HepG2 (cell line): ENCODE measurements at regions not wholly inside any gene's neighbourhood (a gene's known extent, or its start where the extent isn't known, plus 50 kb on each side); places are given as distances from the start of the nearest gene placed in this dataset.

Experiments used
- ATAC-seq: fragments of 200-7000 bp; cut with Tn5 transposase; 3 replicates; pipeline ENCODE4 v1.9.1; 2020; ENCODE audit warnings: mild to moderate bottlenecking, moderate library complexity
- BruUV-seq: library from RNA; stranded (reverse); fragments of 400-500 nt; replicated peaks from 2 replicates; lab custom pipeline; 2021; lab: Mats Ljungman, UMichigan
- CTCF ChIA-PET: fragments of 300-600 bp; formaldehyde crosslinking; extraction: SDS; loops from one replicate; lab custom pipeline; 2021; ENCODE audit warnings: low total read pairs, inconsistent platforms, low intra/inter-chr PET ratio; lab: Yijun Ruan, JAX
- POLR2A ChIA-PET: fragments of 350-600 bp; sonication (Branson Sonifier 250); formaldehyde crosslinking; loops from one replicate; lab custom pipeline; 2020; ENCODE audit warnings: antibody characterized with exemption, inconsistent platforms; lab: Yijun Ruan, JAX
- DNase-seq: peaks from one replicate; pipeline ENCODE4 v3.0.0-alpha.2; 2015; ENCODE audit warnings: low spot score
- FAIRE-seq: peaks from 3 replicates; lab custom pipeline; 2011; peaks lifted over from hg19 to GRCh38; lab: Jason Lieb, UNC
- H2AFZ ChIP-seq: one replicate; pipeline ENCODE4 v1.6.1; 2011; ENCODE audit warnings: low read length, inconsistent platforms
- H3K27ac ChIP-seq: fragments of 300-600 bp; 3 replicates; pipeline ENCODE4 v1.8.0; 2011; ENCODE audit warnings: mixed run types, mild to moderate bottlenecking, mixed read lengths, low read length, inconsistent platforms; ENCODE audit not compliant: insufficient read depth; ENCODE audit errors: extremely low read length
- H3K27me3 ChIP-seq, 2 experiments: fragments of 200-600 bp in 1 of 2; 2 replicates in 1 of 2; 3 replicates in 1 of 2; pipeline versions ENCODE4 v1.6.0 to v1.8.0; 2011; ENCODE audit warnings: low read length in 2 of 2, mild to moderate bottlenecking in 2 of 2, moderate library complexity in 2 of 2, inconsistent platforms in 1 of 2; ENCODE audit not compliant: insufficient read depth in 2 of 2, control insufficient read depth in 1 of 2
- H3K36me3 ChIP-seq, 2 experiments: fragments of 200-600 bp in 1 of 2; replicated peaks in 1 of 2; 2 replicates in 1 of 2; 3 replicates in 1 of 2; pipeline versions ENCODE4 v1.5.1 to v1.8.0; 2011; ENCODE audit warnings: low read length in 2 of 2, inconsistent platforms in 1 of 2; ENCODE audit not compliant: insufficient read depth in 2 of 2, control insufficient read depth in 1 of 2
- H3K4me1 ChIP-seq: 2 replicates; pipeline ENCODE4 v1.5.1; 2012; ENCODE audit warnings: low read length, inconsistent platforms; ENCODE audit not compliant: insufficient read depth
- H3K4me2 ChIP-seq: 2 replicates; pipeline ENCODE4 v1.6.0; 2011; ENCODE audit warnings: low read depth, low read length, inconsistent platforms
- H3K4me3 ChIP-seq, 3 experiments: fragments of 200-600 bp in 1 of 3; sonication (generic), shearing (Covaris generic) in 1 of 3; replicated peaks in 1 of 3; 2 replicates each; pipeline ENCODE4 v1.5.1; 2011 to 2016; ENCODE audit warnings: low read length in 3 of 3, inconsistent platforms in 2 of 3, low read depth in 2 of 3, mild to moderate bottlenecking in 2 of 3, control low read depth in 1 of 3, mixed read lengths in 1 of 3; ENCODE audit not compliant: insufficient read depth in 1 of 3
- H3K79me2 ChIP-seq: one replicate; pipeline ENCODE4 v1.6.1; 2011; ENCODE audit warnings: low read length, inconsistent platforms; ENCODE audit not compliant: insufficient read depth
- H3K9ac ChIP-seq: 2 replicates; pipeline ENCODE4 v1.6.0; 2011; ENCODE audit warnings: mild to moderate bottlenecking, low read depth, low read length, inconsistent platforms; ENCODE audit not compliant: insufficient read depth
- H3K9me3 ChIP-seq: 2 replicates; pipeline ENCODE4 v1.5.1; 2012; ENCODE audit warnings: mild to moderate bottlenecking, low read length
- H4K20me1 ChIP-seq: 2 replicates; pipeline ENCODE4 v1.6.0; 2011; ENCODE audit warnings: inconsistent platforms, mild to moderate bottlenecking, low read length, moderate library complexity; ENCODE audit not compliant: insufficient read depth
- NPAS2 ChIP-seq: sonication (generic); formaldehyde crosslinking; IDR thresholded peaks from 2 replicates; pipeline ENCODE4 v1.8.0; 2022; ENCODE audit warnings: mild to moderate bottlenecking, missing genetic modification reagents, borderline replicate concordance
- RAD21 ChIP-seq: fragments of 450-650 bp; formaldehyde crosslinking; IDR thresholded peaks from 2 replicates; pipeline ENCODE4 v1.5.0; 2020; ENCODE audit warnings: mild to moderate bottlenecking
- SETDB1 ChIP-seq: sonication (generic); formaldehyde crosslinking; IDR thresholded peaks from 2 replicates; pipeline ENCODE4 v1.5.1; 2020; ENCODE audit warnings: missing genetic modification reagents, mild to moderate bottlenecking, borderline replicate concordance
- ZFP90 ChIP-seq: sonication (generic); formaldehyde crosslinking; IDR thresholded peaks from 2 replicates; pipeline ENCODE4 v1.8.0; 2022; ENCODE audit warnings: missing genetic modification reagents, mild to moderate bottlenecking, inconsistent platforms, borderline replicate concordance
- WGBS: methylation state at CpG from one replicate; pipeline ENCODE4 v1.1.6; 2017; ENCODE audit warnings: low lambda C conversion rate; 5-methylcytosine and 5-hydroxymethylcytosine counted together
- in situ Hi-C: cut with HindIII; loops from 2 replicates; pipeline ENCODE4 v1.10.0; 2017; ENCODE audit warnings: low pct_unique_long_range_greater_than_20kb; ENCODE audit not compliant: extremely low pct_ligation_motif_present
- intact Hi-C: fragments of 100-400 bp; cut with micrococcal nuclease; formaldehyde crosslinking; loops from one replicate; pipeline ENCODE4 v1.10.0; 2022; ENCODE audit not compliant: unreplicated experiment
- TF ChIP-seq, protein P1 (sequence below): sonication (generic); formaldehyde crosslinking; IDR thresholded peaks from 2 replicates; pipeline ENCODE4 v1.8.0; 2022; ENCODE audit warnings: mild to moderate bottlenecking, missing genetic modification reagents, moderate library complexity
- TF ChIP-seq, protein P2 (sequence below): sonication (generic); formaldehyde crosslinking; IDR thresholded peaks from 2 replicates; pipeline ENCODE4 v1.4.0; 2020; ENCODE audit warnings: missing genetic modification reagents

DNA sequence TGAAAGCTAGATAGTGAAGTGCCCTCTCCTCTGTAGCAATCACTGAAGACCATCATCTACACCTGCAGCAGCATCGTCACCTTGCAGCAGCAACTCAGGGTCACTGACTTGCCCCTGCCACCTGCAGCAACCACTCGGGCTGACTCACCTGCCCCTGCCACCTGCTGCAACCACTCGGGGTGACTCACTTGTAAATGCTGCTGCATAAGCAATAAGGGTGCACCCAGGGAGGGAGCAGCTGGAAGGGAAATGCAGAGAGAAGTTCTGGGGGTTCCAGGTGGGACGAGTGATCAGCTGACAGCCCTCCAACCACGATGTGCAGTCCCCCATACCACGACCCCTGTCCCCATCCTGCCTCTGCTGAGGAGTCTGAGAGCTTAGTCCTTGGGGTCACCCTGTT, 357.1 kb upstream of the SFSWAP start:
- Histone ChIP-seq H3K4me1 (no peaks in the 10 kb centered on the region), H3K4me3 (no peak overlapping the region), H2AFZ (no peak overlapping the region), H3K79me2 (no peaks in the 10 kb centered on the region), H3K27ac (no peak overlapping the region), H3K9ac (no peak overlapping the region), H3K4me2 (no peak overlapping the region), H3K9me3 (no peaks in the 10 kb centered on the region), H3K27me3 (peaks cover 3 to 39% of the 10 kb centered on the region in 2 experiments; a peak in 4 of 5 replicates), H3K36me3 (no peaks in the 10 kb centered on the region), H4K20me1 (no peaks in the 10 kb centered on the region)
- BruUV-seq, result no TSS peak
- 0% methylated on average over 1 of the region's 6 CpGs for WGBS
- TF ChIP-seq, protein P1, sequence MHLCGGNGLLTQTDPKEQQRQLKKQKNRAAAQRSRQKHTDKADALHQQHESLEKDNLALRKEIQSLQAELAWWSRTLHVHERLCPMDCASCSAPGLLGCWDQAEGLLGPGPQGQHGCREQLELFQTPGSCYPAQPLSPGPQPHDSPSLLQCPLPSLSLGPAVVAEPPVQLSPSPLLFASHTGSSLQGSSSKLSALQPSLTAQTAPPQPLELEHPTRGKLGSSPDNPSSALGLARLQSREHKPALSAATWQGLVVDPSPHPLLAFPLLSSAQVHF, result no peak
- TF ChIP-seq, protein P2, sequence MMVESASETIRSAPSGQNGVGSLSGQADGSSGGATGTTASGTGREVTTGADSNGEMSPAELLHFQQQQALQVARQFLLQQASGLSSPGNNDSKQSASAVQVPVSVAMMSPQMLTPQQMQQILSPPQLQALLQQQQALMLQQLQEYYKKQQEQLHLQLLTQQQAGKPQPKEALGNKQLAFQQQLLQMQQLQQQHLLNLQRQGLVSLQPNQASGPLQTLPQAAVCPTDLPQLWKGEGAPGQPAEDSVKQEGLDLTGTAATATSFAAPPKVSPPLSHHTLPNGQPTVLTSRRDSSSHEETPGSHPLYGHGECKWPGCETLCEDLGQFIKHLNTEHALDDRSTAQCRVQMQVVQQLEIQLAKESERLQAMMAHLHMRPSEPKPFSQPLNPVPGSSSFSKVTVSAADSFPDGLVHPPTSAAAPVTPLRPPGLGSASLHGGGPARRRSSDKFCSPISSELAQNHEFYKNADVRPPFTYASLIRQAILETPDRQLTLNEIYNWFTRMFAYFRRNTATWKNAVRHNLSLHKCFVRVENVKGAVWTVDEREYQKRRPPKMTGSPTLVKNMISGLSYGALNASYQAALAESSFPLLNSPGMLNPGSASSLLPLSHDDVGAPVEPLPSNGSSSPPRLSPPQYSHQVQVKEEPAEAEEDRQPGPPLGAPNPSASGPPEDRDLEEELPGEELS, result no peak
- no peak for TF ChIP-seq NPAS2 (CRISPR knock-in tag)
- TF ChIP-seq RAD21 (CRISPR knock-in tag), result no peak
- no peak for TF ChIP-seq SETDB1 (CRISPR knock-in tag)
- TF ChIP-seq ZFP90, result no peak
- intact Hi-C loops, result no loop called here
- in situ Hi-C loops, result no loop called here
- ChIA-PET POLR2A (no interaction called here), CTCF (no interaction called here)
- FAIRE-seq (no peak), DNase-seq (no peak), ATAC-seq (no peak)
